Tibial artery (tissue), 4 donors: ENCODE measurements at regions not wholly inside any gene's neighbourhood (a gene's known extent, or its start where the extent isn't known, plus 50 kb on each side); places are given as distances from the start of the nearest gene placed in this dataset.

Experiments
- DNase-seq, 2 donors: peaks; one replicate each; pipeline ENCODE4 v3.0.0-alpha.2; 2019
- H3K27ac ChIP-seq, 2 donors: fragments of 200-600 bp; sonication (generic) in 1 of 2; 1 replicate in 1 of 2; 2 replicates in 1 of 2; pipeline ENCODE4 v1.5.1; 2018 to 2019; ENCODE audit warnings: mild to moderate bottlenecking in 1 of 2
- H3K27me3 ChIP-seq, 2 donors: fragments of 200-600 bp; sonication (generic) in 1 of 2; one replicate each; pipeline versions ENCODE4 v1.5.1 to v1.6.0; 2016 to 2019
- H3K36me3 ChIP-seq, 3 donors: fragments of 200-600 bp; sonication (generic) in 2 of 3; one replicate each; pipeline ENCODE4 v1.5.1; 2016 to 2019; ENCODE audit warnings: mild to moderate bottlenecking in 2 of 3
- H3K4me1 ChIP-seq, 4 donors: fragments of 200-600 bp; sonication (generic) in 2 of 4; 1 replicate in 3 of 4; 2 replicates in 1 of 4; pipeline ENCODE4 v1.5.1; 2016 to 2019
- H3K4me3 ChIP-seq, 2 donors: fragments of 200-600 bp; sonication (generic) in 1 of 2; 1 replicate in 1 of 2; 2 replicates in 1 of 2; pipeline ENCODE4 v1.5.1; 2018 to 2019; ENCODE audit warnings: mild to moderate bottlenecking in 2 of 2
- H3K9me3 ChIP-seq, 3 donors: fragments of 200-600 bp; sonication (generic) in 1 of 3; one replicate each; pipeline ENCODE4 v1.5.1; 2016 to 2019
- CTCF ChIP-seq, 2 experiments: fragments of 200-600 bp in 1 of 2; fragments of 450-650 bp in 1 of 2; IDR thresholded peaks; one replicate each; pipeline ENCODE4 v1.5.1; 2017 to 2019; ENCODE audit warnings: antibody characterized with exemption in 2 of 2, mild to moderate bottlenecking in 1 of 2, moderate library complexity in 1 of 2
- intact Hi-C: fragments of 100-400 bp; cut with DNase I; formaldehyde crosslinking; loops from one replicate; pipeline ENCODE4 v1.15.0; 2023; ENCODE audit warnings: low total_unique reads

- Histone ChIP-seq H3K27me3 (no peaks in the 10 kb centered on the region), H3K9me3 (no peaks in the 10 kb centered on the region), H3K4me3 (no peak overlapping the region), H3K27ac (no peak overlapping the region), H3K36me3 (no peaks in the 10 kb centered on the region), H3K4me1 (no peaks in the 10 kb centered on the region)
- intact Hi-C loops, result no loop called here
- DNase-seq, result no peak
- no peak for TF ChIP-seq CTCF (IDR thresholded peaks at IDR 0.05)
These were observed 780.9 kb downstream of the QKI start for GRCh38 chr6:164195278-164195941.

- Histone ChIP-seq H3K36me3 (no peaks in the 10 kb centered on the region), H3K27ac (no peak overlapping the region), H3K4me3 (no peak overlapping the region), H3K4me1 (no peaks in the 10 kb centered on the region), H3K9me3 (no peaks in the 10 kb centered on the region), H3K27me3 (no peaks in the 10 kb centered on the region)
- TF ChIP-seq CTCF (IDR thresholded peaks at IDR 0.05), result no peak
- intact Hi-C loops, result no loop called here
- DNase-seq, result no peak
These were observed 774.3 kb downstream of the QKI start for GRCh38 chr6:164188861-164189260.

GRCh38 chr6:164185471-164185871 lies 771.0 kb downstream of the QKI start:
- Histone ChIP-seq H3K36me3 (no peaks in the 10 kb centered on the region), H3K4me3 (no peak overlapping the region), H3K27me3 (no peaks in the 10 kb centered on the region), H3K4me1 (no peaks in the 10 kb centered on the region), H3K9me3 (no peaks in the 10 kb centered on the region), H3K27ac (no peak overlapping the region)
- intact Hi-C loops, result no loop called here
- no peak for DNase-seq
- TF ChIP-seq CTCF (IDR thresholded peaks at IDR 0.05), result no peak

GRCh38 chr6:164184410-164184809 lies 769.9 kb downstream of the QKI start:
- no peaks in the 10 kb centered on the region for H3K4me1 ChIP-seq
- no peaks in the 10 kb centered on the region for H3K9me3 ChIP-seq
- intact Hi-C loops, result no loop called here
- TF ChIP-seq CTCF (IDR thresholded peaks at IDR 0.05), result no peak
- H3K27me3 ChIP-seq, result no peaks in the 10 kb centered on the region
- no peaks in the 10 kb centered on the region for H3K36me3 ChIP-seq
- no peak overlapping the region for H3K27ac ChIP-seq
- no peak for DNase-seq
- H3K4me3 ChIP-seq, result no peak overlapping the region

- Histone ChIP-seq H3K36me3 (no peaks in the 10 kb centered on the region), H3K9me3 (no peaks in the 10 kb centered on the region), H3K27ac (no peak overlapping the region), H3K27me3 (no peaks in the 10 kb centered on the region), H3K4me1 (no peaks in the 10 kb centered on the region), H3K4me3 (no peak overlapping the region)
- TF ChIP-seq CTCF (IDR thresholded peaks at IDR 0.05), result no peak
- DNase-seq, result no peak
- intact Hi-C loops, result no loop called here
These were observed 769.1 kb downstream of the QKI start for GRCh38 chr6:164183556-164184123.
